HG03060 (cell line): ENCODE measurements at regions not wholly inside any gene's neighbourhood (a gene's known extent, or its start where the extent isn't known, plus 50 kb on each side); places are given as distances from the start of the nearest gene placed in this dataset.
A peak's percentile ranks its signal among the peaks of the same experiment; 100 is the strongest.

Source experiments
- ATAC-seq: cut with Tn5 transposase; IDR thresholded peaks from one replicate; pipeline ENCODE4 v1.9.1; 2021; ENCODE audit warnings: low read depth, moderate number of reproducible peaks; ENCODE audit not compliant: unreplicated experiment

DNA sequence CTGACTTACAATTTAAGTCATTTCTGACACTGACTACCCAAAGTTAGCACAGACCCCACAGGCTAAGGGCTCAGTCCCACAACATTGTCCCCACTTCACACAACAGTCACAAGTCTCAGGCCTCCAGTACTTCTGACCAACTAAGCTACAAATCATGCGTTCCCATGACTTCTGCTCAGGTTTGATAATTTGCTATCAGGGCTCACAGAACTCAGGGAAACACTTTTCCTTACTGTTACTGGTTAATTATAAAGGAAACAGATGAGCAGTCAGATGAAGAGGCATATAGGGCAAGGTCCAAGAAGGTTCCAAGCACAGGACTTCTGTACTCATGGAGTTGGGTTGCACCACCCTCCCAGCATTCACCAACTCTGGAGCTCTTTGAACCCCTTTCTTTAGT is 151.2 kb upstream of the TNR start:
- ATAC-seq = no peak

DNA sequence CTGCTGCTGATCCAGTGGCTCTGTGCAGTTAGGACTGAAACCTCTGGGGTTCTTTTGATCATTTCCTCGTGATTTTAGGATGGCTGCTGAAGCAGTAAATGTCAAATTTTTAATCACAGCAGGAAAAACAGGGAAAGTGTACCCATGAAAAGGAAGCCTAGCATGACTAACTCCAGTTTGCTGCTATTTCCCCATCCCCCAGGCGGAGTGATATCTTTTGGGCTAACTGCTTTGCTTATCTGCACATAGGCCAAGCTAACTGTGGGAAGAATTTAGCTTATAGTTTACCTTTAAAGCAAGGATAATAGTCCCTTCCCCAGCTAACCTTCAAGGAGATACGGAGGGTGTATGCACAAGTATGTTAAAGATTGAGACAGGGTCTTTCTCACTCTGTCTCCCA is 149.8 kb upstream of the TNR start:
- no peak for ATAC-seq

DNA sequence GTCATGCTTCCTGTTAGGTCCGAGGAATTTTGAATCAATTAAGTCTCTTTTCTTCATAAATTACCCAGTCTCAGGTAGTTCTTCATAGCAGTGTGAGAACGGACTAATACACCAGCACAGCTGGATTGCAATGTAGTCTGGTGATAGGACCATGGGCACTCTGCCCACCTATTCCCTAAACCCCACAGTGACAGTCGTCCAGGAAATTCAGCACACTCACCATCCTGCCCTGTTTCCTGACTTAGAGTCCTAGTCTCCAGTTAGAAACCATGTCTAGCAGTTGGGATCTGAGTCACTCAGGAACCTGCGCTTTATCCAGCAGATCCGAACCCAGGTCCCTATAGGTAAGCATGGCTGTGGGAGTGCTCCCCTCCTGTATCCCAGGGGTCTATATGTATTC is 149.3 kb upstream of the TNR start:
- no peak for ATAC-seq

DNA sequence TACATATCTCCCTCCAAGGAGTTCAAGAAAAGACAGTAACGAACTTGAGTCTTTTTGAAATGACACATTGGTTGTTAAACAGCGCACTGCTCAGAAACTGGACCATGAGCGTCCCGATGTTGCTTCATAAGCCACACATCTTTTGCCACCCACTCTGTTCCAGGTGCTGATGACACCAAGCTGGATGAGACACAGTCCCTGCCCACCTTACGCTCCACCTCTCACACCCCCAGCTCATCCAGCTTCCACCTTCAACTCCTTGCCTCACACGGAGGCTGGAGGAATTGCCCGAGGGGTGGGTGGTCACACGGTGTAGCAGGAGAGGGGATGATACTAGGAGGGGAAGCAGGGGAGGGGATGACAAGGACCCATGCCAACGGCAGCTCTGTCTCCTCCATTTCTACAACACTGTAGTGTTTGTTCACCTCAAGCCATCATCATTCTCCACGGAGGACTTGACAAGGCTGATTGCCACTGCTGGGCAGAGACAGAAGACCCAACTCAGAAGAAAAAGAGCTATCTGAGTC is 148.5 kb upstream of the TNR start:
- ATAC-seq = no peak

DNA sequence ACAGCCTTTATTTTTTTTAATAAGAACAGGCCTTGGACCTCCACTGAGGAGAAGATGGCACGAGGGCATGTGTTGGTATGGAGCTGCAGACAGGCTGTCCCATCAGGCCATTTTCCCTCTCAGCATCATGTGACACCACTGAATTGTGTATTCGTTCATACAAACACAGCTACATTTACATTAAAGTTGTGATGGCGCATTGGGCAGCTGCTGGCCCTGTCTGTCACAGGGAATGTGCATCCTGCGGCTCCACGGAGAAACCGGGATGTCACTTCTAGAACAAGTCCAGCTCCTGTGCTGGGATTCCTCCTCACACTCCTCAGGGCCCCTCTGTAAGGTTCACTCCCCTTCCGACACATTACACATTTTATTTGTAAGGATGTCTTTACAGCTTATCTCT is 147.6 kb upstream of the TNR start:
- ATAC-seq = no peak

DNA sequence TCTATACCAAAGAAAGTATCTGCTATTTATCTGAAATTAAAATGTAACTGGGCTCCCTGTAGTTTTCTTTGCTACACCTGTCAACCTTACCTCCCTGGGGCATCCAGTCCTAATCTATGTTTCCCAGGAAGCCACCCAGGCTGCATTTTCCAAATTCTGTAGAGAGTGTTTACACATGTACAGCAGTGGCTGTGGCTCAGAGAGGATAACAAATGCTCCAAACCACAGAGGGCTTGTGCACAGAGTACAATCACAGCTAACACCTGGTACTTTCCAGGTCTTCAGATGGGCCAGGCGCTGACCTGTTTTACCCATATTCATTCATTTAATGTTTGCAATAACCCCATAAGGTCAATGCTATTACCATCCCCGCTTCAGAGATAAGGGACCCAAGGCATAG is 146.5 kb upstream of the TNR start:
- no peak for ATAC-seq

DNA sequence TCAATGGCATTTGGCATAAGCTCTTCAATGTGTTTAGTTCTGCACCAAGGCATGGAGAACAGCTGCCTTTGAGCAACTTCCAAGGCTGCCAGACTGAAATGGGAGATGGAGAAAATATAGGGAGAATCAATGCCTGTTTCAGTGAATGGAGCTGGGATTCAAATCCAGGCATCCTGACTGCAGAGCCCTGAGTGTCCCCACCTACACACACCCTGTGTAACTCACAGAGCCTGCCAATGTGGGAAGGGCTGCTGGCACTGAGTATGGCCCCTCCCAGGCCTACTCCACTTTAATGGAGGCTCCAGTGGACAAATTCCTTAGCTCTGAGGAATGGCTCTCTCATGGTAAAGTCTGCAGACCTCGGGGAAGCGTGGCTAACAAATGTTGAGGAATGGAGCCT is 145.6 kb upstream of the TNR start:
- no peak for ATAC-seq

DNA sequence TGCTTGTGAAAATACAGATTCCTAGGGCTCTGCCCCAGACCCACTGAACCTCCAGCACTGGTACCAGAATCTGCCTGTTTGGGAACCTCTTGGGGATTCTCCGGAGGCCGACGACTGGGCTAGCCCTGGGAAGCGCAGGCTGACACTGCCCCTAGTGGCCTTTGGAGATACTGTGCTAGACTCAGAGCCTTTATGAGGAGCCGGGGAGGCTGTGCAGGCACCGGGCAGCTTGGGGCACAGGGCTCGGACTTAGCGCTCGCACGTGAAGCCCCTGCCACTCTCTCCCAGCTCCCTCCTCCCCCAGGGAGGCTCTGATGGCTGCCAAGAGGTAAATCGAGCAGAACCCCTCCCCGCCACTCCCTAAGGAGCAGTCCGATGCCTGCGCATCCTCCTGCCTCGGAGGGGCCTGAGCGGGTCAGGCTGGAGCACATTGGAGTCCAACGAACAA is 144.6 kb upstream of the TNR start:
- peak; percentile 49 for ATAC-seq

DNA sequence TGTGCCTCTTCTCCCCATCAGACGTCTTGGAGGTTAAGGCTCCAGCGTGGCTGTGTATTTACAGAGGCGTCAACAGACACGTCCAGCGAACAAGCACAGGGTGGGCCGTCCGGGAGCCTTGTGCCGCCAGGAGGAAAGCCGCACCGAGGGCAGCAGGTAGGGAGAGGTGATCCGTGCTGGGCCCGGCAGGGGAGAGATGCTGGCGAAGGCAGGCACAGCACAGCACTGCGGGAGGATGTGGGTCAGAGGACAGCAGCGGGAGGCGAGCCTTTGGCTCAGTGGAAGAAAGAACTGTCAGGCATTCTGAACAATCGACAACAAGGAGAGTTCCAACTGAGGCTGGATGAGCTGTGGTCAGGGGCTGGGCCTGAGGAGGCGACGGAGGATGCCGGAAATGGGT is 144.1 kb upstream of the TNR start:
- ATAC-seq = no peak

DNA sequence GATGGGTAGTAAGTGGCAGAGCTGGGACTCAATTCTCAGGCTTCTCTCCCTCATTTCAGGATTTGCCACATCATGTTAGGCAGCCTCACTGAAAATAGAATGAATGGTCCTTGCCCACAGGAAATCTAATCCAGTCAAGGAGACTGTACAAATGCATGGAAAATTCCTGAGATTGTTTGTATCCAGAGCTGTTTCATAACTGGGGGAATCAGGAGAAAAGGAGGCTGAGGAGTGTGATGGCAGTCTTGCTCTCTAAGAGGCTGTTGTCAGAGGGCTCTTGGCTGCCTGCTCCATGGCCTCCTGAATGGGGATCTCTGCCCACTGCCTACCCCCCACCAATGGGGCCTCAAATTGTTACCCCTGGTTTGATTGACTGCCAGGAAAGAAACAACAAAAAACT is 141.9 kb upstream of the TNR start:
- ATAC-seq = no peak

DNA sequence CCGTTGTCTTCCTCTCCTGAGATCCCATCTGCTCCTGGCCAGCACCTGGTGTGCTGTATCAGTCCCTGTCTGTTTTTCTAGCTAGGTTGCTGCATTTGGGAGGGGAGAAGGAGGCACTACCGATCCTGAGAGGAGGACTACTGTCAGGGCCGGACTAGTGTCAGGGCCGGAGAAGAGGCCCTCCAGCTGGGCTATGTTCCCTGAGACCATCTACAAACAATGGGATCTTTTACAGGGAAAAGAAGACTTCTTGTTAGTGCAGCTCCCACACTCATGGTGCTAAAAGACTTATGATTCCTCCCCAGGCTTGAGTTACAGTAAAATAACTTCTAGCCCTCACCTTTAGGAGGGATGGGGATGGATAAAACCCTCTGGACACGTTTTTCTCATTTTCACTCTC is 141.0 kb upstream of the TNR start:
- no peak for ATAC-seq

DNA sequence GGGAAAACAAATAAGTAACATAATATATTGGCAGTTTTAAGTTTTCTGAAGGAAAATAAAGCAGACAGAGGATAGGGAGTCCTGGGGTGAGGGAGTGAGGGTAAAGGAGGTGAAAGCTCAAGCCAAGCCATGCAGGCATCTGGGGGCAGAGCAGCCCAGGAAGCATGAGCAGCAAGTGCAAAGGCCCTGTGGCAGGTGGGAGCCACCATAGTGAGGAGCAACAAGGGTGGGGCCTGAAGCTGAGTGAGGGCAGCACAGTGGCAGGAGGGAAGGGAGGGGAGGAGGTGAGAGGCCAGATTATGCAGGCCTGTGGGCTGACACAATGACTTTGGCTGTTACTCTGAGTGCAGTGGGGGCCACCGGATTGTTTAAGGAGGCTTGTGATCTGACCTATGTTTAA is 138.8 kb upstream of the TNR start:
- ATAC-seq = no peak

DNA sequence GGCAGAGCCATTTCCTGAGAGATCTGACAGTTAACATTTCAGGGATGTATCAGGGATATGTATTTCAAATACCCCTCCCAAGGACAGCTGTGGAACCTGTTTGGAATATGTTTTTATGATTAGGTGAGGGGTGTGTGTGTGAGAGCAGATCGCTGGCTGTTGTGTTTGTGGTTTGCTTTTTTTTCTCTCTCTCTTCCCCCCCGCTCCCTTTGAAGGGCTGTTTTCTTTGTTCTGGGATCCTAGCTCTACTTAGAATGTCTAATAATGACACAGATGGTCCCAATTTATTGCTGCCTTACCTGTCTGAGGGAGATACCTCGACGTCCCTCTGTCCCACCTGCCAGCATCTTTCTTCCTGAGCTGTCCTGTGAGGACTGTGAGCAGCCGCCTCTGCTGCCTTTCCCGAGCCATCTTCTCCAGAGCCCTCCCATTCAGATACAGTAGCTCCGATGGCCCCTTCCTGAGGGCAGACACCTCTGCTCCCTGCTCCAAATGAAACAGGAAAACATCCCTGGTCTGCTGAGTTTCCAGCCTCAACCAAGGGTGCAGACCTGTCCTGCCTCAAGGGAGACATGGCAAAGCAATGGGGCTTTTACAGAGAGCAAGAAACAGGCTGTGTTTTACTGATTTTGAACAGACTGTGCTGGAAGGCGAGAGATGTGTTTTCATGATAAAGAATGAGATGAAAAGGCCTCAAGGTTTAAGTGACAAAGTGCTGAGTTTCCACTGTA is 138.0 kb upstream of the TNR start:
- ATAC-seq = no peak

DNA sequence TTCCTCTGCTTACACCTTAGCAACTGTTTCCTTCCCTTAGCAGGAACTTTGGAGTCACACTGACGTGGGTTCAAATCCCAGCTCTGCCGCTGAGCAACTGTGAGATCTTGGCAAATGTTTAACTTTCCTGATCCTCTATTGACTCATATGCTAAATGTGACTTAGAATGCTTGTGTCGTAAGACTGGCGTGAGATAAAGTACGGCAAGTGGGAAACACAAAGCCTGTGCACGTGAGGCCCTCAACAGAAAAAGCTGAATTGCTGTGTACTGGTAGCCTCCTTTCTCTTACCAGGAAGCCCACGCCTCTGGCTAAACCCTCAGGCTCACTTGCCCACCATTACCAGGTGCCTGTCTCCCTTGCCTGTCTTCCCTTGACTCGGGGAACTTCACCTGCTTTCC is 135.4 kb upstream of the TNR start:
- ATAC-seq = no peak

DNA sequence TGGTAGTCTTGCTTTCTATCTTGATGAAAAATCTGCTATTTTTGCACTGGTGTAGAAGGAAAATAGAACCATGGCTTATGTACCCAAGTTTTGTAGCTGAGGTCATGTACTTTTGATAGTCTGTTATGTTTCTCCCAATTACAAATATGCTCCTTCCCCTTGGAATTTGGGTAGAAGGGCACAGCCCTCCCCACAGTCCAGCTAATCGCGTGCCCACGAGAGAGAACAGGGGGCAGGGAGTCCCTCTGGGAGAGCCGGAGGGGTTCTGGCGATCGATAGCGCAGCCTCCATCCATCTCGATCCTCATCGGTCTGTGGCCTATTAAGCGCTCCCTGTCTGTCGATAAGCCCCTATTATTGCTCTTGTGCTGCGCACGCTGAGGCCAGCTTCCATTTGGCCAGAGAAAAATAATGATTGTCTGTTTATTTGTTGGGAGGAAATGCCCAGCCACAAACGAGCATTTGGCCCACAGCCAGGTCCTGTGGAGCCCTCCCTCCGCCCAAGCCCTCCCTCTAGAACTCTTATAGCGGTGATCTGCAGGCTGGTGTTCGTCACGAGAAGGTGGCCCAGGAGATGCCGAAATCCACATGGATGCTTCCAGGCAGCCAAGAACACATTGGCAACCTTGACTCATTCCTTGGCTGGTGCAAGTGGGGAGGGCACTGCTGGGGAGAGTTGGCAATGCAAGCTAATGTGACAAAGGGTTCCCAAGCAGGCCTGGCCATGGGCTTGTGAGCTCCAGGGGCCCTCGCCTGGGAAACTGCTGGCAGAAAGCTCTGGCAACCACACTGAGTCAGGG is 134.7 kb upstream of the TNR start:
- no peak for ATAC-seq

DNA sequence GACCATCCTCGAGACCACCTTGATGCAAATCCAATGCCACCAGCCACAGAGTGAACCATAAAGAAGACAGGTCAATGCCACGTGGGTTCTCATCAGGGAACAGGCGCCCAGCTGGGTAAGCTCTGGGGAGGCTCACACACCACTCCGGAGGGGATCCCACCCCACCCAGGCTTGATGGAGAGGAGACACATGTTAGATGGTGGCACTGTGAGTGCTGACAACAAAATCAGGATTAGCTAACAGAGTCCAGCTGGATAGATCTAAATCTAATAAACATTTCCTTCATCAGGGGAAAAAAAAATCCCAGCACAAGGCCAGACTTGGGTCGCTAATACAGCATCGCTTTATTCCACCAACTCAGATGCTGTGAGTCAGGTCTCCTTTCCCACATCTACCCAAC is 132.2 kb upstream of the TNR start:
- ATAC-seq = no peak

DNA sequence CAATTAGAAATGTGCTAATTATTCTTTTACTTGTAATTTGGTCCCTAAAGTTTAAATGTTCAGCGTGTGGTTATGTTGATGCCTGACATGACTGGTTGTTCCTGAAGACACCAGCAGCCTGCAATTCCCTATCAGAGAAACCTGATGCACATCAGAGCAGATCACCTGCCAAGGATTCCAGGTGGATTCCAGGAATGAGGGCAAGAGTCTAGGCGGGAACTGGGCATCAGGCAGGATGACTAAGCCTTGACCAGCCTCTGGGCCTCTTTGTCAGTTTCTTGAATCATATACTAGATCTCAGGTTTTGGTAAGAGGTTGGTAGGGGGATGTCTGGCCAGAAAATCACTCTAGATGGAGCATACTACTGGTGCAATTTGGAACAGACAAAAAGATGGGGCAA is 130.7 kb upstream of the TNR start:
- no peak for ATAC-seq

DNA sequence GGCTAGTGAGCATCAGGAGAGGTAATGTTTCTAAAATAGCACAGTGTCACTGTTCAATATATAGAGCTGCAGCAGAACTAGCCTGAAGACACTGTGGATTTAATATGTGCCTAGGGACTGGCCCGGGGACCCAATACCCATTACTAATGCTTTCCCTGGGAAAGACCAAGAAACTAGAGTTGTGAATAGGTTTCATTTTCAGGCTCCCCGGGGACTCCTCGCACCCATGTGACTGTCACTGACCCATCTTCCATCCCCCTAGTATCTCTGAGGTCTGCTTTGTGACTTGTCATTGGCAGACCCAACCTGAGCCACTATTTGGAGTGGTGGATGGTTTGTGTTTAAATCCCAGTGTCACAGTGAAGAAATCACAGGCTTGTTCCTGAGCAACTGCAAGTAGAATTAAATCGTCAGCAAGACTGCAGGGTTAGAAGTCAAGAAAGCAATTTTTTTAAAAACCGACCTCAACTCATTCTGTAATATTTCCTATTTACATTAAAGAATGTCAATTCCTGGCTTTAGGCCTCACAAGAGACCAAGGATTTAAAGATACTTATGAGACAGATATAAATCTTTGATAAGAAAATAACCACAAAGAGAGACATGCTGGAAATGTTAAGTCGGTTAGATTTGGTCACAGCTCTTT is 130.0 kb upstream of the TNR start:
- peak; percentile 83 for ATAC-seq

DNA sequence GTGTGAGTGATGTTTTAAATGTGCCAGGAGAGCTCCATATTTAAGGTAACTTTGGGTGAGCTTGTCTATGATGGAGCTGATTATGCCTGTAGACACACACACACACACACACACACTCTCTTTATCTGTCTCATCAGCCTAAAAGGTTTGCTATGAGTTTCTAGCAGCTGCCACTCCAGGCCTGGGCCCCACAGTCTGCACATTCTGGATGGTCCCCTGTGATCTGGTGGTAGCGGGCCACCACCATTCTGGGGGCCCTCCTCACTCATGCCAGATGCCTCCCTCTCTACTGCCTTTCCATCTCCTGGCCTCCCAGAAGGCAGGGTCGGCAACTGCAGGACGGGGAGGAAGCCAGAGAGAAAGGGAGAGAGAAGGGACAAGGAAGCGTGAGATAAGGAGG is 129.2 kb upstream of the TNR start:
- ATAC-seq = no peak

DNA sequence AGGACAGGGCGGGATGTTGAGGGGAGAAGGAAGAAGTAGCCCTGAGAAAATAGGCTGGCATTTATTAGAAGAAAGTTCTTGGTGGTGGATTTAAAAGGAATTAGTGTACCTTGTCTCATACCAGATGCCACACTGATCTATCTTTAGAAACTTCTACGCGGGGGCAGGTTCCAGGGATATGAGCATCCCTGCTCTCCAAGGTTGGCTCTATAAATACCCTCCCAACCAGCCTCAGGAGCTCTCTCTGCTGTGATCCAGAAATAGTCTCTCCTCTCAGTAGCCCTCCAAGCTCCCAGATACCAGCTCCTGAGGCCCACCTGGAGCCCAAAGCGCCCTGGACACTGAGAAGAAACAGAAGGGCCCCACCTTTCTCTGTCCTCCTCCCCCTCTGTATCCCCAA is 128.3 kb upstream of the TNR start:
- no peak for ATAC-seq

DNA sequence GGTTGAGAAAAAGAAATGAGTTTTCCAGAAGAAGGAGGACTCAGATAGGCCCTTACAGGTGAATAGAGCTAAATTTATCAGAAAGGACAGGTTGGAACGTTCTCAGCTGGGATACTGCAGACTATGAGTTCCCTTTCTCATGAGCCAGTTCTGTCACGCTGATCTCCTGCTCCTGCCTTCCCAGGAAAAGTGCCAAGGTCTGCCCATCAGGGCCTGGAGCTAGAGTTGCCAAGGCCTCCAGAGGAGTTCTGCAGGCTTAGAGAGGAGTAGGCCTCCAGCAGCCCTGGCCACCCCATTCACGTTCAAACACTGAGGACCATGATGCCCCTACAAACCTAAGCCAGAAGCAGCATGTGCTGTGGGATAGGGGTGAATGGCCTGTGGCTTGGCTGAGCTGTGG is 126.8 kb upstream of the TNR start:
- no peak for ATAC-seq

DNA sequence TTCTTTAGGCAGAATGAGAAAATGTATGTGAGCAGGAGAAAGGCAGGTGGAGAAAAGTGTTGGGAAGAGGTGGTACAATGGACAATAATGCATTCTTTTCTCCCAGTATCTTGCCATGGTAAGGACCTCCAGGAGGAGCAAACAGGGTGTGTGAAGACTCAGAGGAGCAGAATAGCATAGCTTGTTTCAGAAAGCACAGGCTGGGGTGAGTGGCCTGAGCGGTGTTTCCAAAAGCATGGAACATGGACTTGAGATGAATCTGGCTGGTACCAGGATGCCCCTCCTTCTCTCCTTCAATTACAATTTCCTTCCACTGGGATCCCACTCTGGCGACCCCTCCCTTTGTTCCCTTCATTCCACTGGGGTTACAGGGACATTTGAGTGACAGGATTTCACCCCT is 123.4 kb upstream of the TNR start:
- ATAC-seq = no peak
